CD4-positive, alpha-beta T cell (primary cell): ENCODE measurements at regions not wholly inside any gene's neighbourhood (a gene's known extent, or its start where the extent isn't known, plus 50 kb on each side); places are given as distances from the start of the nearest gene placed in this dataset.

ENCODE experiments used
- ATAC-seq: fragments of 200-7000 bp; cut with Tn5 transposase; one replicate; pipeline ENCODE4 v1.10.0; 2022; ENCODE audit warnings: mild to moderate bottlenecking; ENCODE audit not compliant: poor library complexity
- CTCF ChIA-PET: fragments of 350-600 bp; sonication (Branson Sonifier 250); formaldehyde crosslinking; loops from one replicate; lab custom pipeline; 2021; ENCODE audit warnings: antibody characterized with exemption, inconsistent platforms; lab: Charles Lee
- POLR2A ChIA-PET: fragments of 350-600 bp; sonication (Branson Sonifier 250); formaldehyde crosslinking; loops from one replicate; lab custom pipeline; 2021; ENCODE audit warnings: antibody characterized with exemption, inconsistent platforms; lab: Charles Lee
- DNase-seq, 14 experiments: peaks; one replicate each; pipeline ENCODE4 v3.0.0-alpha.2; 2013 to 2020; ENCODE audit warnings: mixed read lengths in 2 of 14
- H3K27ac ChIP-seq, 2 donors: one replicate each; pipeline versions ENCODE4 v1.5.1 to v1.7.0; 2013; ENCODE audit warnings: low read length in 2 of 2, low read depth in 1 of 2, mild to moderate bottlenecking in 1 of 2
- H3K27me3 ChIP-seq, 2 experiments: 1 replicate in 1 of 2; 2 replicates in 1 of 2; pipeline versions ENCODE4 v1.6.1 to v1.7.0; 2013; ENCODE audit warnings: low read length in 2 of 2, control low read depth in 1 of 2, mild to moderate bottlenecking in 1 of 2, moderate library complexity in 1 of 2; ENCODE audit not compliant: insufficient read depth in 2 of 2, control insufficient read depth in 1 of 2
- H3K36me3 ChIP-seq: one replicate; pipeline ENCODE4 v1.6.1; 2013; ENCODE audit warnings: low read length, control low read depth; ENCODE audit not compliant: insufficient read depth
- H3K4me1 ChIP-seq: one replicate; pipeline ENCODE4 v1.6.1; 2013; ENCODE audit warnings: low read length, control low read depth; ENCODE audit not compliant: insufficient read depth
- H3K4me3 ChIP-seq: one replicate; pipeline ENCODE4 v1.5.1; 2013; ENCODE audit warnings: mild to moderate bottlenecking, low read length, moderate library complexity
- H3K9me3 ChIP-seq, 2 experiments: 1 replicate in 1 of 2; 2 replicates in 1 of 2; pipeline versions ENCODE4 v1.6.1 to v1.7.0; 2013; ENCODE audit warnings: low read length in 2 of 2, mild to moderate bottlenecking in 2 of 2, control low read depth in 1 of 2, moderate library complexity in 1 of 2; ENCODE audit not compliant: control insufficient read depth in 1 of 2, insufficient read depth in 1 of 2
- H3K27ac Mint-ChIP-seq: one replicate; pipeline ENCODE4 v1.8.0; 2020; ENCODE audit warnings: mixed read lengths
- H3K27me3 Mint-ChIP-seq: one replicate; pipeline ENCODE4 v1.8.0; 2021; ENCODE audit warnings: mixed read lengths
- H3K36me3 Mint-ChIP-seq: one replicate; pipeline ENCODE4 v1.8.0; 2021; ENCODE audit warnings: low read depth, mixed read lengths
- H3K4me1 Mint-ChIP-seq: one replicate; pipeline ENCODE4 v1.8.0; 2021; ENCODE audit warnings: low read depth, mixed read lengths
- H3K4me3 Mint-ChIP-seq: one replicate; pipeline ENCODE4 v1.8.0; 2020; ENCODE audit warnings: mild to moderate bottlenecking, mixed read lengths
- H3K9me3 Mint-ChIP-seq: one replicate; pipeline ENCODE4 v1.8.0; 2020; ENCODE audit warnings: mixed read lengths
- CTCF ChIP-seq: fragments of 200-600 bp; IDR thresholded peaks from one replicate; pipeline ENCODE4 v1.8.0; 2022; ENCODE audit warnings: antibody characterized with exemption, mild to moderate bottlenecking
- intact Hi-C, 2 experiments: fragments of 100-400 bp; cut with DNase I in 1 of 2; cut with micrococcal nuclease in 1 of 2; formaldehyde crosslinking; loops; one replicate each; pipeline versions ENCODE4 v1.15.1 to v1.9.0; 2023 to 2025; cut with DNase I, micrococcal nuclease

DNA sequence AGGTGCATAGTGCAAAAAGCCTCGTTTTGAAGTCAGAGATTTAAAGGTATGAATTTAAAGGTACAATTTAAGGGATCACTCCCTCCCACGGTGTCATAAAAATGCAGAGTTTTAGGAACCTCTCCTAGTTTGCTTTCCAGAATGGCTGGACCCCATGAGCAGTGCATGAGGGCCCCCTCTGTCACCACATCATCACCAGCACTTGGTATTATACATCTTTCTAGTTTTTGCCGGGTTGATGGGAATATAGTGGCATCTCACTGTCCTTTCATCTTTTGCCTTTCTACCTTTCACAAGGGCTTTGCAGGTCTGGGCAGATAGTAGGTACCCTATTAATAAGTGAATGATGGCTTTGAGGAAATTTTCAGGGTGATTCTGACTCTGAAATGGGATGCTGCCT lies 103.6 kb upstream of the AGBL1 start:
- ChIA-PET POLR2A (no interaction called here), CTCF (no interaction called here)
- H3K36me3 ChIP-seq, result no peaks in the 10 kb centered on the region
- Mint-ChIP-seq H3K4me3 (no peak overlapping the region), H3K36me3 (no peaks in the 10 kb centered on the region), H3K9me3 (peaks cover 1% of the 10 kb centered on the region), H3K27ac (no peak overlapping the region), H3K27me3 (peaks cover 42% of the 10 kb centered on the region), H3K4me1 (no peaks in the 10 kb centered on the region)
- no peak for ATAC-seq
- no peak overlapping the region for H3K4me3 ChIP-seq
- intact Hi-C loops, result no loop called here
- no peaks in the 10 kb centered on the region for H3K4me1 ChIP-seq
- no peak for DNase-seq
- no peak overlapping the region for H3K27ac ChIP-seq
- TF ChIP-seq CTCF, result no peak
- peaks cover 3 to 9% of the 10 kb centered on the region in 2 experiments for H3K9me3 ChIP-seq
- H3K27me3 ChIP-seq, result peaks cover 0 to 6% of the 10 kb centered on the region in 2 experiments

- ChIA-PET CTCF (no interaction called here), POLR2A (no interaction called here)
- Mint-ChIP-seq H3K36me3 (no peaks in the 10 kb centered on the region), H3K27me3 (peaks cover 42% of the 10 kb centered on the region), H3K4me3 (no peak overlapping the region), H3K27ac (no peak overlapping the region), H3K4me1 (no peaks in the 10 kb centered on the region), H3K9me3 (no peaks in the 10 kb centered on the region)
- ATAC-seq (no peak), DNase-seq (no peak)
- Histone ChIP-seq H3K4me1 (no peaks in the 10 kb centered on the region), H3K27ac (no peak overlapping the region), H3K4me3 (no peak overlapping the region), H3K27me3 (peaks cover 0 to 6% of the 10 kb centered on the region in 2 experiments), H3K36me3 (no peaks in the 10 kb centered on the region), H3K9me3 (peaks cover 3 to 9% of the 10 kb centered on the region in 2 experiments)
- TF ChIP-seq CTCF, result no peak
- intact Hi-C loops, result no loop called here
These were observed 102.7 kb upstream of the AGBL1 start for GRCh38 chr15:85976986-85977385.

GRCh38 chr15:85977586-85977985 lies 102.1 kb upstream of the AGBL1 start:
- H3K36me3 ChIP-seq, result no peaks in the 10 kb centered on the region
- H3K9me3 Mint-ChIP-seq, result no peaks in the 10 kb centered on the region
- H3K9me3 ChIP-seq, result peaks cover 3 to 9% of the 10 kb centered on the region in 2 experiments
- H3K27ac ChIP-seq, result no peak overlapping the region
- H3K27ac Mint-ChIP-seq, result no peak overlapping the region
- no peaks in the 10 kb centered on the region for H3K4me1 ChIP-seq
- peaks cover 42% of the 10 kb centered on the region for H3K27me3 Mint-ChIP-seq
- no peaks in the 10 kb centered on the region for H3K36me3 Mint-ChIP-seq
- CTCF ChIA-PET, result no interaction called here
- intact Hi-C loops, result no loop called here
- H3K4me1 Mint-ChIP-seq, result no peaks in the 10 kb centered on the region
- peaks cover 0 to 6% of the 10 kb centered on the region in 2 experiments for H3K27me3 ChIP-seq
- DNase-seq (no peak), ATAC-seq (no peak)
- no peak for TF ChIP-seq CTCF
- no peak overlapping the region for H3K4me3 Mint-ChIP-seq
- H3K4me3 ChIP-seq, result no peak overlapping the region
- POLR2A ChIA-PET, result no interaction called here
